Gastrocnemius medialis (tissue), 4 donors: ENCODE measurements at regions not wholly inside any gene's neighbourhood (a gene's known extent, or its start where the extent isn't known, plus 50 kb on each side); places are given as distances from the start of the nearest gene placed in this dataset.

Experiments
- POLR2A ChIP-seq, 2 donors: fragments of 450-650 bp; IDR thresholded peaks; one replicate each; pipeline ENCODE4 v1.6.1; 2017; ENCODE audit warnings: antibody characterized with exemption in 2 of 2, mild to moderate bottlenecking in 2 of 2, moderate library complexity in 2 of 2
- TF ChIP-seq, protein P1 (sequence below), 5 experiments: fragments of 450-650 bp in 3 of 5; fragments of 200-600 bp in 2 of 5; sonication (generic) in 2 of 5; IDR thresholded peaks in 4 of 5; conservative IDR thresholded peaks in 1 of 5; 1 replicate in 4 of 5; 2 replicates in 1 of 5; pipeline ENCODE4 v1.5.1; 2016 to 2019; ENCODE audit warnings: antibody characterized with exemption in 5 of 5, mild to moderate bottlenecking in 3 of 5, moderate library complexity in 3 of 5

- TF ChIP-seq POLR2A (IDR thresholded peaks at IDR 0.05) = no peak
- TF ChIP-seq, protein P1, sequence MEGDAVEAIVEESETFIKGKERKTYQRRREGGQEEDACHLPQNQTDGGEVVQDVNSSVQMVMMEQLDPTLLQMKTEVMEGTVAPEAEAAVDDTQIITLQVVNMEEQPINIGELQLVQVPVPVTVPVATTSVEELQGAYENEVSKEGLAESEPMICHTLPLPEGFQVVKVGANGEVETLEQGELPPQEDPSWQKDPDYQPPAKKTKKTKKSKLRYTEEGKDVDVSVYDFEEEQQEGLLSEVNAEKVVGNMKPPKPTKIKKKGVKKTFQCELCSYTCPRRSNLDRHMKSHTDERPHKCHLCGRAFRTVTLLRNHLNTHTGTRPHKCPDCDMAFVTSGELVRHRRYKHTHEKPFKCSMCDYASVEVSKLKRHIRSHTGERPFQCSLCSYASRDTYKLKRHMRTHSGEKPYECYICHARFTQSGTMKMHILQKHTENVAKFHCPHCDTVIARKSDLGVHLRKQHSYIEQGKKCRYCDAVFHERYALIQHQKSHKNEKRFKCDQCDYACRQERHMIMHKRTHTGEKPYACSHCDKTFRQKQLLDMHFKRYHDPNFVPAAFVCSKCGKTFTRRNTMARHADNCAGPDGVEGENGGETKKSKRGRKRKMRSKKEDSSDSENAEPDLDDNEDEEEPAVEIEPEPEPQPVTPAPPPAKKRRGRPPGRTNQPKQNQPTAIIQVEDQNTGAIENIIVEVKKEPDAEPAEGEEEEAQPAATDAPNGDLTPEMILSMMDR (IDR thresholded peaks at IDR 0.05 in 4 of 5, conservative IDR thresholded peaks at IDR 0.05 in 1 of 5) = no peak
Measured at GRCh38 chr16:26889740-26890139, 177.0 kb upstream of the C16orf82 start.
